ENCODE measurements at regions not wholly inside any gene's neighbourhood (a gene's known extent, or its start where the extent isn't known, plus 50 kb on each side); places are given as distances from the start of the nearest gene placed in this dataset.

DNA sequence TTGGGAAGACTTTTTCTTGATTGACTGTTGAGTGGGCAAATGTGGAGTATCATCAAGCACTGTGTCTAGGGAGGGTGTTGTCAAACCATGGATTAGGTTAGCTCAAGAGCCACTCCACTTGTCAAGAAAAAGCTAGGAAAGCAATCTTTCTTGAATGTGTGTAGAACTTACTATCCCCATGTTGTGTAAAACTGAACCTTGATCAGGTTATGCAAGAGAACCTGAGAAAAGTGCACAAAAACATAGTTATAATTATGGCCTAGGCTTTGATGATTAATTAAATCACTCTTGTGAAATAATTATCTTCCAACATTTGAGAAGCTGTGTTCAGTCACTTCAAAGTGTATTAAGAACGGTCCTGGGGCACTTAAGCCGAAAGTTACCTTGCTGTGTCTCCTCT is 238.2 kb upstream of the OBI1 start:
- TF ChIP-seq, protein P1, sequence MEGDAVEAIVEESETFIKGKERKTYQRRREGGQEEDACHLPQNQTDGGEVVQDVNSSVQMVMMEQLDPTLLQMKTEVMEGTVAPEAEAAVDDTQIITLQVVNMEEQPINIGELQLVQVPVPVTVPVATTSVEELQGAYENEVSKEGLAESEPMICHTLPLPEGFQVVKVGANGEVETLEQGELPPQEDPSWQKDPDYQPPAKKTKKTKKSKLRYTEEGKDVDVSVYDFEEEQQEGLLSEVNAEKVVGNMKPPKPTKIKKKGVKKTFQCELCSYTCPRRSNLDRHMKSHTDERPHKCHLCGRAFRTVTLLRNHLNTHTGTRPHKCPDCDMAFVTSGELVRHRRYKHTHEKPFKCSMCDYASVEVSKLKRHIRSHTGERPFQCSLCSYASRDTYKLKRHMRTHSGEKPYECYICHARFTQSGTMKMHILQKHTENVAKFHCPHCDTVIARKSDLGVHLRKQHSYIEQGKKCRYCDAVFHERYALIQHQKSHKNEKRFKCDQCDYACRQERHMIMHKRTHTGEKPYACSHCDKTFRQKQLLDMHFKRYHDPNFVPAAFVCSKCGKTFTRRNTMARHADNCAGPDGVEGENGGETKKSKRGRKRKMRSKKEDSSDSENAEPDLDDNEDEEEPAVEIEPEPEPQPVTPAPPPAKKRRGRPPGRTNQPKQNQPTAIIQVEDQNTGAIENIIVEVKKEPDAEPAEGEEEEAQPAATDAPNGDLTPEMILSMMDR (IDR thresholded peaks at IDR 0.05), result no peak
- no peak for TF ChIP-seq POLR2A (IDR thresholded peaks at IDR 0.05)
